ENCODE measurements at regions not wholly inside any gene's neighbourhood (a gene's known extent, or its start where the extent isn't known, plus 50 kb on each side); places are given as distances from the start of the nearest gene placed in this dataset.
A peak's percentile ranks its signal among the peaks of the same experiment; 100 is the strongest.
"Not testable (repeated sequence)": the region's sequence is repeated elsewhere in the genome, so short reads cannot be mapped to it uniquely, and the experiment has no call there.

- DNase-seq = no peak
Observed at GRCh38 chr21:35556536-35556935, 503.8 kb downstream of the SETD4 start.

DNA sequence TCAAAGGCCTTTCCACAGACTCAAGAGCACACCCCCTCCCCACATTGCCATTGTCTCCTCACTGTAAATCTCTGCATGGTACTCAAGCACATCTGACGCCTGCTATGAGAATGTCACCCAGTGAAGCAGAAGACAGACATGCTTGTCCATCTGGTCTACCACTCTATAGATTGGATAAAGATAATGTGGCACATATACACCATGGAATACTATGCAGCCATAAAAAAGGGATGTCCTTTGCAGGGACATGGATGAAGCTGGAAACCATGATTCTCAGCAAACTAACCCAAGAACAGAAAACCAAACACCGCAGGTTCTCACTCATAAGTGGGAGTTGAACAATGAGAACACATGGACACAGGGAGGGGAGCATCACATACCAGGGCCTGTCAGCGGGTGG lies 503.4 kb upstream of the RUNX1 start:
- DNase-seq = not testable (repeated sequence)

DNA sequence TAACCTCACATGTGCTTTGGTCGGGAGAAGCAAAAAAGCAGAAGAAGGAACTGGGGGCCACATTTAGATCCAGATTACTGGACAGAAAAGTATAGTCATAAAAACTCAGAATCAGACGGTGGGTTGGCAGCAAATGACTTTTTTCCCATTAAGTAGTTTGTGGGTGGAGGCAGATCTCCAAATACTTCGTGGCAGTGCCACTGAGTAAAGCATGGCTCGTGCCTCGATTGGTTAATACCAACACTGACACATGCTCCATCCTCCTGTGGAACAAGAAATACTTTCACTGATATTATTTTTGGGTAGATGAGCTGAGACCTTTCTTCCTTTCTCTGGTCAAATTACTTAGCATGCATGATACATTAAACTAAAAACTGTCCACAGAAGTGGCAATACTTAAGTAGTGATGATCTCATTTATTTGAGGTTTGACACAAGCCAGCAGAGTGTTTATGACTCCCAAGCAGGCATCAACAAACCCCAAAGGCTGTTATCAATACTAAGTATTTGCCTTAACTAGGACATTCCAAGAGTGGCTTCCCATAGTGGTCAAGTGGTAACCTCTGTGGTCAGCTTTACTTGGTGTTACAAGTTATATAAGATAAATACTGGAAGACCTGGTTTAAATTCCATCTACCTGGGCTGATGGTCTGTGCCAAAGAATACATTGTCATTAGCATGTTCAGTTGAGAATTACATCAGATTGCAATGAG lies 500.0 kb upstream of the RUNX1 start:
- DNase-seq = no peak

DNA sequence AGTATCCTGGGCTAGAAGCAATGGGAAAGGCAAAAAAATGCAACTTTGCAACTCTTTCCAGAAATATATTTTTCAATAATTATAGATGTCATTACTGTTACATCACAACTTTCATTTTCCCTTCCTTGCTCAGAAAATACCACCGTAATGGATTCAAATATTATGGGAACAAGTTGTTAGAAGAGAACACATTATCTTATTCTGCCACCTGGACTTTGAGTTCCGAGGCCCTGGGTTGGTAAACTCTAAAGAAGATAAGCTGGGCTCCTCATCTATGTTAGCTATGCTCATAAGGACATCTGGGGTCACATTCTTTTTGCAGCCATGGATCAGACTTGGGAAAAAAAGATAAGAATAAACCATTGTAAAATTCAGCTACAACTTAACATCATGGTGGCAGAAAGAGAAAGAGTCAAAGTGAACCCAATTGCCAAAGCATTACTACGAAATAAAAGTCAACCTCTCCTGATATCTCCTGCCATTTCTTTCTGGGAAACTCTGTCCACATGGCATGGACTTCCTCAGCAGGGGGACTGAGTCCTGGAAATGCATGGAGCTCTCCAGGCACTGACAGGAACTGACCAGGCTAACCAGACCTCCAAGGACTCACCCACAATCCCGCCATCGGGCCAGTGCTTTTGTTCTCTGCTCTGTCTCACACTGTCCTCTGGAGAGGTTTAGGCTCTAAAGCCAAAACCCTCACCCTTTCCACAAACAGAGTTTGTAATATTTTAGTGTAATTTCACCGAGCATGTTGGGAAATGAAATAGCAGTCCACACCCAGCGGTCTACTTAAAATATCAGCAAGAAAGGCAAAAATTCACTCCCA lies 499.1 kb upstream of the RUNX1 start:
- DNase-seq = no peak

DNA sequence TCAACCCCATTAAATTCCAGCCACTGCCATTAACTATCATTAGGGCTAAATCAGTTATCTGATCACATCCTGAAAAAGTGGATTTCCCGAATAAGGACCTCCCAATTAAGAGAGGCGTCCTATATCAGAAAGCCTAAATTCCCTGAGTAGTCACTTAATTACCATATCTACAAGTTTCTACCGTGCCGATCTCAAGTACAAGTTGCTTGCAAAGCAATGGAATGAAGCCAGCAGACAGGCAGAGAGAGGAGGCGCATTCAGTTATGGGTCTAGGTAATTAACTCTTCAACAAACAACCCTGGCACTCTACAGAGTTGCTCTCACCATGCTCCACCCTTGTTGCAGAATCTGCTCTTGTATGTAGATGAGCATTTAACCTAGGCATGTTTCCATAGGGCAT lies 494.6 kb upstream of the RUNX1 start:
- no peak for DNase-seq

GRCh38 chr21:35540950-35541638 lies 492.0 kb upstream of the RUNX1 start:
- DNase-seq = no peak

- no peak for DNase-seq
Observed at GRCh38 chr21:35538386-35538785, 489.3 kb upstream of the RUNX1 start.

DNA sequence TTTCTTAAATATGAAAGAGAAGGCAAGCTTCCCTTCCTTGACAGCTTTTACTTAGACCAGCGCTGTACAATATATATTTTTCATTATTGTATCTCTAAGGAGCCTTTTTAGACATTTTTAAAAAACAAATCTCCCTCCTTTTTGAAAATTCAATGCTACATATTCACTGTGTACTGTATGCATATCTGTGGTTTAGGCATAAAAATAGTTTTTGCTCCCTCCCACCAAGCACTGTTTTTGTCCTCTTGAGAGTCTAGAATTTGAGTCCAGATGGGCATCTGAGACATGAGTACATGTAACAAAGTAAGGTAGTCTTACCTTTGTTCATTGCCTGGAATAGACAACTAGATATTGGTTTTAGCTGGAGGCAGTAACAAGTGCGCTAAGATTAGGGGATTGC lies 488.5 kb upstream of the RUNX1 start:
- no peak for DNase-seq

- DNase-seq = no peak
Observed at GRCh38 chr21:35533893-35534292, 484.8 kb upstream of the RUNX1 start.

DNA sequence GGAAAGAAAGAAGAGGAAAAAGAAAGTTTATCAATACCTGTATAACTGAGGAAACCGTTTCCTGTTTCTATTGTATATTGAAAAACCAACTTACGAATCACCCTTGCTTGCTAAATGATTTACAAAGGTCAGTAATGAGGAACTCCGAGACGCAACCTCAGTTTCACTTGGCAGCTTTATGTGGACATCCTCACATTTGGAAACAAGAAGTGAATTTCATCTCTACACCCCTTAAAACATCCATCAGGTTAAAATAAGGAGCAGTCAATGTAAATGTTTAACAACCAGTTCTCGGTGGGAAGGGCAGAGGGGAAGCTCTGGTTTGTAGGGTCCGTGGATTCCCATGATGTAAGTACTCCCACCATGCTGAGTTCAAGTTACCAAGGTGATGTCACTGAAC lies 481.7 kb upstream of the RUNX1 start:
- DNase-seq = no peak

DNA sequence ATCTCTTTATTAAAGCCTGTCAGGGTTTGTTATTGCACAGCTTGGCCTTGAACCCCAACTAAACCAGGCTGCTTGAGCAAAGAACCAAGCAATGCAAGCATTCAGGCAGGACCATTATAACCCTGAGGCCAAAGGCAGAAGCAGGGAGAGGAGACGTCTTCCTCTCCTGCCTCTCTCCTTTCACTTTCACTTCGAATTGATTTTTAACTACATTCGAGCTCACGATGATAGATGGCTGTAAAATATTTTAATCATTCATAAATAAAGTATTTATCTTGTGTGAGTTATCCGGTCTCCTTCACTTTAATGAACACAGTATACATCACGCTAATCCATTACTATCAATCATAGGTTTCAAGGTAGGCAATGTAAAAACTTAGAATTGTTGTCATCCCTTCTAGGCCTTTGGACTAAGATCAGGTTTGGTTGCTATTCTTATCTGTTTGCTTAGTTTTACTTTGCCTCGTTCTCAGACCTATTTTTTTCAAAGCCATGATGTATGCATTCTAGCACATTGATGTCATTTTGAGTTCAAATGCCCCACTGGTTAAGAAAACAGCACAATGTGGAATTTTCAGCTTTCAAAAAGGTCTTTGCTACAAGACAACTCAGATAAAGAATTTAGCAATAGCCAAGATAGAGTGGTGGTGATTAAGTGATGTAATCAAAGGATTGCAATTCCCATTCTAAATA lies 480.2 kb upstream of the RUNX1 start:
- no peak for DNase-seq

DNA sequence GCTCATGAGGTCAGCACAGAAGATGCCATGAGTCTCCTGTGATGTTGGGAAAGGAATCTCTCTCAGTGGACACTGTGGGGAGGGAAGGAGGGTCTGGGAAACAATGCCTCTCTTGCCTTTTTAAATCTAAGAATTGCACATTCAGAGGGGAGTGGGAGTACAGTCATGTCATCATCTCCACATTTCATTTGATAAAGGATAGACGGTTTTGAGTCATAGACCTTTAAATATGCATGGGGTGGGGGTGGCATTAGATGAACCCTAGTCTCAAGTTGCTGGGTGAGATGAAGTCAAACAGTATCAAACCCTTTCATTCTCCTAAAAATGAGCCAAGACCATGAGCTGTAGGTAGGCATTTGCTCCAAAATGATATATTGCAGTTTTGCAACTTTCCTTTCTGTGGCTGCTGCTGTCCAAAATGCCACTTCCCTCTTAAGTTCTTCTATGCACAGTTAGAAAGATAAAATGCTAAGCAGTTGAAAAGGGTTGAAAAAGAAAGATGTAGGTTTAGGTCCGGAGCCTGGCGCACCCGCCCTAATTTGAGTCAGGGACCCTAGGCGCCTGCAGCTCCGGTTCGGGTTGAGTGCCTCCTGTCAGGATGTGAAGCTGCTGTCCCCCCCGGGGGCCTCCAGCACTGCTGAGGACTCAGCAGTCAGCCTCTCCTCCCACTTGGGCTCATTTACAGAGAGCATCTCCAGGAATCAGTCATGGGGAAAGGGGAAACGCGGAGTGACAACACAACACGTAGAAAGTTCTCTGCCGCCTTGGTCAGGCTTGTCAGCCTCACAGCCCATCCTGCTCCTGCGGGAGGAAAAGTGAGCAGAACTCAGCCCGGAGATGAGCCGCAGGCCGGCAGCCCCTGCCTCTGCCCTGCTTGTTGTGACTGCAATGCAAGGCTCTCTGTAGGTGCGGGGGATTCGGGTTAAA lies 479.3 kb upstream of the RUNX1 start:
- peak; percentile 25 for DNase-seq

- DNase-seq = no peak
Observed at GRCh38 chr21:35527358-35527757, 478.3 kb upstream of the RUNX1 start.

DNA sequence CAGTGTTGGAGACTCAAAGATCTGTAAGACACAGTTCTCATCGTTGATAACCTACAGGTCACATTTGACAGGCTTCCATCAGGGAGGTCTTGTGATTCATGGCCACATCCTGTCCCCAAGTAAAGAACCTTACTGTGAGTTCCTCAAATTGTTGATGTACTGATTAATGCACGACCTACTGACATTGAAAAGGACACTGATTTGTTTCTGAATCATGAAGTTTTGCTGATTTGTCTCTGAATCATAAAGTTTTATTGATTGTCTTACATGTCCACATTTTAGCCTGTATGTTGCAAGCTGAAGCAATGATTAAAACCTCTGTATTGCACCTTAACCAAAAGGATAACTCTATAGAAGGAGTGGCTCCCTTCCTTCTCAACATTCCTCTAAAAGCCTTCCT lies 476.3 kb upstream of the RUNX1 start:
- no peak for DNase-seq

DNA sequence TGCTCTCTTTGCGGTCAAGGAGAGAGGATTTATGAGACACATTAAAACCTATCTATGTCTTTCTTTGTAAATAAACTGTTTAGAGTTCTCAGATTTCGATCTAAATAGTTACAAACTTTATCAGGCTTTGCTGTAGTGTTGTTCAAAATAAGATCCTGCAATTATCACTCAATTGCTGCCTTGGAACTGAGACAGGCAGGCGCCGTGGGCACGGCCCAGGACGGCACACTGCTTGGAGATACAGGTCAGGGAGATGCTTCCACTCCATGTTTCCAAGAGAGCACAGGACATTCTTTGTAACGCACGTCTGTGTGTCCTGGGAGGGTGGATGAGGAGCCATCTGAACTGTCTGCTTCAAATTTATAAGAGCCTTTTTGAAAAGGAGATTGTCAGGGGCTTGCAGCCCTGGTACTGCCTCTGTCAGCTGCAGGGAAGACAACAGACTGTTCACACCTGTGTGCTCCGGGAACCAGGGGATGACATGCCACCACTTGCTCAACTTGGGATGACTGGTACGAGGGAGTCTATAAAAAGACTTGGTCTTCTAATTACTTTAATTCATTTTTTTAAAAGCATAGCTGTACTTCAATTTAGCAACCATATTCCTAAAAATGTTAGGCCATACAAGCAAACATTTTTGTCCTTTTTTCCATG lies 472.9 kb upstream of the RUNX1 start:
- no peak for DNase-seq

DNA sequence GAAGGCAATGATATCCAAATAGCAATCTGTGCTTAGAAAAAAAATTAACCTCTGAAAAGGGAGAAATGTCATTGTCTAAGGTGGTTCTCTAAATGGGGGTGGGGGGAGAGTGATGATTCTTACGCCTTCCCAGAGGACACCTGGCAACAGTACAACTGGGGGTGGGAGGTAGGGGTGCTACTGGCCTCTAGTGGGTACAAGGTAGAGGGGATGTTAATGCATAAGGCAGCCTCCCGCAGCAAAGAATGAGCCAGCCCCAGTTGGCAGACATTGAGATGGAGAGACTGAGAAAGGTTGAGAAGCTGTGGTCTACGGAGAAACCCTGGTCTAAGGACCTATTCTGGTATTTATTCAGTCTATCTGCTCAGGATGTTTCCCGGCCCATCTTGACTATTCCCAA lies 472.2 kb upstream of the RUNX1 start:
- DNase-seq = no peak

GRCh38 chr21:35520856-35521255 lies 471.8 kb upstream of the RUNX1 start:
- DNase-seq = no peak

- DNase-seq = no peak
Observed at GRCh38 chr21:35520302-35520701, 471.2 kb upstream of the RUNX1 start.

- no peak for DNase-seq
Observed at GRCh38 chr21:35517865-35518264, 468.8 kb upstream of the RUNX1 start.

- DNase-seq = not testable (repeated sequence)
Observed at GRCh38 chr21:35516292-35516691, 467.2 kb upstream of the RUNX1 start.

- no peak for DNase-seq
Observed at GRCh38 chr21:35512346-35512745, 463.2 kb upstream of the RUNX1 start.
